Right atrium auricular region (tissue), 2 donors: ENCODE measurements at regions not wholly inside any gene's neighbourhood (a gene's known extent, or its start where the extent isn't known, plus 50 kb on each side); places are given as distances from the start of the nearest gene placed in this dataset.

Experiments
- DNase-seq: peaks from one replicate; pipeline ENCODE4 v3.0.0-alpha.2; 2019; ENCODE audit warnings: low spot score
- H3K27ac ChIP-seq, 2 donors: fragments of 200-600 bp; sonication (generic); 1 replicate in 1 of 2; 2 replicates in 1 of 2; pipeline ENCODE4 v1.5.1; 2016 to 2019
- H3K27me3 ChIP-seq, 2 donors: fragments of 200-600 bp; sonication (generic); one replicate each; pipeline versions ENCODE4 v1.5.1 to v1.6.0; 2017 to 2019
- H3K36me3 ChIP-seq: fragments of 200-600 bp; sonication (generic); one replicate; pipeline ENCODE4 v1.5.1; 2016
- H3K4me1 ChIP-seq, 2 donors: fragments of 200-600 bp; sonication (generic); one replicate each; pipeline versions ENCODE4 v1.5.1 to v1.6.0; 2017 to 2019
- H3K4me3 ChIP-seq, 2 donors: fragments of 200-600 bp; sonication (generic); 1 replicate in 1 of 2; 2 replicates in 1 of 2; pipeline ENCODE4 v1.5.1; 2017 to 2019; ENCODE audit warnings: mild to moderate bottlenecking in 1 of 2, moderate library complexity in 1 of 2
- H3K9me3 ChIP-seq, 2 donors: fragments of 200-600 bp; sonication (generic); one replicate each; pipeline ENCODE4 v1.5.1; 2019
- TF ChIP-seq, protein P1 (sequence below), 2 donors: fragments of 200-600 bp; sonication (generic); IDR thresholded peaks; one replicate each; pipeline ENCODE4 v1.5.1; 2019; ENCODE audit warnings: antibody characterized with exemption in 2 of 2

DNA sequence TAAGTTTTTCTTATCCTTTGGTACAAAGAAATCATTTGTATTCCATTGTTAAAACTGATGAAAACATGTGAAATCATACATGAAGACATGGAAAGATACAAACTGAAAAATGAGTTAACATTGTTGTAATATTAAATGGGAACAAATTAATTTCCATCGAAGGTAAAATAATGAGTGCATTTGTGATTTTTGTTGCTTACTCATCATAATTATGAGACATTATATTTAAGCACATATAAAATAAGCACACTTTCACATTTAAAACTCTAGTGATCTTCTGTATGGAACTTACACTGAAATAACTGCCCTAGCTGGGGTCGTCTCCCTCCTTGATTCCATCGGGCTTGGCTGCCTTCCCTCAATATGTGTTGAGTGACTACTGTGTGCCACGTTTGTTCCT lies 204.2 kb upstream of the PRPS1L1 start:
- TF ChIP-seq, protein P1, sequence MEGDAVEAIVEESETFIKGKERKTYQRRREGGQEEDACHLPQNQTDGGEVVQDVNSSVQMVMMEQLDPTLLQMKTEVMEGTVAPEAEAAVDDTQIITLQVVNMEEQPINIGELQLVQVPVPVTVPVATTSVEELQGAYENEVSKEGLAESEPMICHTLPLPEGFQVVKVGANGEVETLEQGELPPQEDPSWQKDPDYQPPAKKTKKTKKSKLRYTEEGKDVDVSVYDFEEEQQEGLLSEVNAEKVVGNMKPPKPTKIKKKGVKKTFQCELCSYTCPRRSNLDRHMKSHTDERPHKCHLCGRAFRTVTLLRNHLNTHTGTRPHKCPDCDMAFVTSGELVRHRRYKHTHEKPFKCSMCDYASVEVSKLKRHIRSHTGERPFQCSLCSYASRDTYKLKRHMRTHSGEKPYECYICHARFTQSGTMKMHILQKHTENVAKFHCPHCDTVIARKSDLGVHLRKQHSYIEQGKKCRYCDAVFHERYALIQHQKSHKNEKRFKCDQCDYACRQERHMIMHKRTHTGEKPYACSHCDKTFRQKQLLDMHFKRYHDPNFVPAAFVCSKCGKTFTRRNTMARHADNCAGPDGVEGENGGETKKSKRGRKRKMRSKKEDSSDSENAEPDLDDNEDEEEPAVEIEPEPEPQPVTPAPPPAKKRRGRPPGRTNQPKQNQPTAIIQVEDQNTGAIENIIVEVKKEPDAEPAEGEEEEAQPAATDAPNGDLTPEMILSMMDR (IDR thresholded peaks at IDR 0.05) = no peak
- Histone ChIP-seq H3K4me3 (no peak overlapping the region), H3K9me3 (no peaks in the 10 kb centered on the region), H3K36me3 (no peaks in the 10 kb centered on the region), H3K4me1 (no peaks in the 10 kb centered on the region), H3K27ac (no peak overlapping the region), H3K27me3 (no peaks in the 10 kb centered on the region)
- DNase-seq = no peak

DNA sequence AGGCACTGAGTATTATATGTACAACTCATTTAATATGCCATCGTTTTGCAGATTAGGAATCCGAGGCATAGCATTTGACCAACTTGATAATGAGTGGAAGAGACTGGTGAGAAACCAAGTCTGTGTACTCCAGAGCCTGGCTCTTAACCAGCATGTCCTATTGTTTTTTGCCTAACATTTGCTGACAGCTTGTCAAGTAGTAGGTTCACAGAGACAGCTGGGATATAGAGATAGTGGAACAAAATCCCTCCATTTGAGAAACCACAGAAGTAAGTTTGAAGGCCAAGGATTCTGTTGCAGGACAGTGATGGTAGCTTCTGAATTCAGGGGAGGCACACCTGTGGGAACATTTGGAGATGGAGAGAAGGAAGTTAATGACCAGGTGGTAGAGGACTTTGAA lies 206.9 kb upstream of the PRPS1L1 start:
- DNase-seq = no peak
- Histone ChIP-seq H3K36me3 (no peaks in the 10 kb centered on the region), H3K9me3 (no peaks in the 10 kb centered on the region), H3K27ac (no peak overlapping the region), H3K4me1 (no peaks in the 10 kb centered on the region), H3K4me3 (no peak overlapping the region), H3K27me3 (no peaks in the 10 kb centered on the region)
- TF ChIP-seq, protein P1 (IDR thresholded peaks at IDR 0.05) = no peak

DNA sequence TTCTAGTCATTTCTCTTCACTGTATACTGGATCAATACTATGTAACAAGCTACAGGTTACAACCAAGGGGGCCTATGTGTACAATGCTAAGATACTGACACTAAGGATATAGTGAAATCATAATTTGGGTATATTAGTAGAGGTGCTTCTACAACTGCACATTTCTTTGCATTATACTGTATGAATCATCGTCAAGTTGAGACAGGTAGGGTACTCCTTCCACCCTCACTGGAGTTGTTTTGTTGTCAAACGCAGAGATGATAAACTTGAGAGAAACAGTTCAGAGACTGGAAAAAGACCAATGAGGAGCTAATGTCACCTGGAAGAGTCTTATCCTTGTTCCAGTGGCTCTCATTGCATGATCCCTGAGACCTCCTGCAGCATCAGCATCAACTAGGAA lies 208.2 kb upstream of the PRPS1L1 start:
- TF ChIP-seq, protein P1 (IDR thresholded peaks at IDR 0.05) = no peak
- H3K4me1 ChIP-seq = no peaks in the 10 kb centered on the region
- H3K36me3 ChIP-seq = no peaks in the 10 kb centered on the region
- DNase-seq = no peak
- no peak overlapping the region for H3K27ac ChIP-seq
- no peaks in the 10 kb centered on the region for H3K9me3 ChIP-seq
- H3K27me3 ChIP-seq = no peaks in the 10 kb centered on the region
- no peak overlapping the region for H3K4me3 ChIP-seq

DNA sequence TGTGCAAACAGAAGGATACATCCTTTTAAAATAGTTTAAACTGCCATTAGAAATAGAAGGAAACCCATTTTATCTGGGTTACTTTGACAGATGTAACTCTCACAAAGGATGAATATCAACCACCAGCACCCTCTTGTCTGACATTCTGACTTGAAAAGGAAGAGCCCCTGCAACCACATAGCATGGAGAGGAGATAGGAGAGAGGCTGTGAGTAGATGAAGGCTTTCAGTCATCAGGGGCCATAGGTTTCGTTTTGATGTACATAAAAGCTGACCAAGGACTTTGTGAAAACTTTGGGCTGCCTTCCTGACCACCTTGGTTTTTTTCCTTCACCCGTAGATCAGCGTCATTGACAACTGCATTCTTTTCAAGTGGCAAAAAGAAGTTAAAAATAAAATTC lies 211.6 kb upstream of the PRPS1L1 start:
- no peak for DNase-seq
- Histone ChIP-seq H3K27ac (no peak overlapping the region), H3K9me3 (no peaks in the 10 kb centered on the region), H3K36me3 (no peaks in the 10 kb centered on the region), H3K4me1 (no peaks in the 10 kb centered on the region), H3K4me3 (no peak overlapping the region), H3K27me3 (no peaks in the 10 kb centered on the region)
- TF ChIP-seq, protein P1 (IDR thresholded peaks at IDR 0.05) = no peak

DNA sequence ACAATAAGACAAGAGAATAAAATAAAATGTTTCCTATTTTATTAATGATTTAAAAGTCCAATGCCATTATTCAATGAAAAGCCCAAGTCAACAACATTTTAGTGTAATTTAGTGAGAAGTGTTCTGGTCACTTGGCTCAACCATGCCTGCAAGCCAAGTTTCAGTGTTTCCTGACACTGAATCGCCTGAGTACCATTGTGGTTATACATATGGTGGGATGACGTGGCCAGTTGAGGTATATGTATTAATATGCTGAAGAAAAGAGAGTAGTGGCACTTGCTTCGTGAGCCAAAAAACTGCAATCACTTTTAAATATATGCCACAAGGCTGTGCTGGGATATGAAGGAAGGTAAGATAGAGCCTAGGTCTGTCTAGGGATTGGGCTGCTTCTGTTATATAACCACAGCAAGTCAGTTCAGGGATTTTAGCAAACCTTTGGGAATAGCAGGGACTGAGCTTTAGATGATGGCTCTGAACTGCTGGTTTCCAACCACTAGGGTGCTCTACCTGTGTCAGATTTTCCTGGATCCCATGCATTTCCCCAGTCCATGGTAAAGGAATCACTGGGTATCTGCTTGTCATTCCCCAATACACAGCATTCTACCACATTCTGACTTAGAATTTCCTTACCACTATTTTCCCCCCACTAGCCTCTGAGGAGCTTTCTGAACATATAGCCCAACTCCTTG lies 214.0 kb upstream of the PRPS1L1 start:
- no peak for DNase-seq

More for the DNA sequence above, 214.0 kb upstream of the PRPS1L1 start:
- Histone ChIP-seq H3K4me3 (no peak overlapping the region), H3K36me3 (no peaks in the 10 kb centered on the region), H3K27ac (no peak overlapping the region), H3K4me1 (no peaks in the 10 kb centered on the region), H3K9me3 (no peaks in the 10 kb centered on the region), H3K27me3 (no peaks in the 10 kb centered on the region)
- TF ChIP-seq, protein P1 (IDR thresholded peaks at IDR 0.05) = no peak
